ENCODE measurements at regions not wholly inside any gene's neighbourhood (a gene's known extent, or its start where the extent isn't known, plus 50 kb on each side); places are given as distances from the start of the nearest gene placed in this dataset.

DNA sequence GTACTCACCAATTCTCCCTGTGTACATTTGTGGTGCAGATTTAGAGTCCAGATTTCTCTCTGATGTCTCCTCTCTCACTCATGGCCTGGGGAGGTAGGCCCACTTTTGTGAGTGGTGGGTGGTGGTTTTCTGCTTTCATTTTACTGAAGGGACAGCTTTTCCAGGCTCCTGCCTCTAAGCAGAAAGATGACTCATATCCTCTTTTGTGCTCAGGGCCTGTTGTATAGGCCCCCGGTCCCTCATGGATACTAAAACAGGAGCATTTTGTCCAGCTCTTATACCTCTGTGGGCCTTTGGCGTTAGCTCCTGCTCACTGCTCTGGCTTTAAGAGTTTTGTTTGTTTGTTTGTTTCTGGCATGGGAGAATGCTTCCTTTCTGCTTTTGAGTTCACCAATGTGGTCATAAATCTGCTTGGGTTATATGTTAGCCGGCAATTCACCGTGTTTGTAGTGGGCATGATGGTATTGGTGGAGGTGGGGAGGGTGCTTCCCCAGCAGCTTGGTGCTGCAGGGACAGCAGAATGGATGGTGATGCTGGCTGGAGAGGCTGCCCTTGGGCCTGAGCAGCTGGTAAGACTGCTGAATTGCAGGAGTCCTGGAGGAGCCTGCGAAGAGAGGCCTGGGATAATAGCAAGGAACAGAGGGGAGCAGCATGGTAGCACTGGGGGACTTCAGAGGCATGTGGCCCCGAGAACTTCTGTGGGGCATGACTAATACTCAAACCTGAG lies 468.7 kb downstream of the RPS24 start:
- no peak for DNase-seq (ENCODE audit: extremely low read depth, low read depth, low spot score)

DNA sequence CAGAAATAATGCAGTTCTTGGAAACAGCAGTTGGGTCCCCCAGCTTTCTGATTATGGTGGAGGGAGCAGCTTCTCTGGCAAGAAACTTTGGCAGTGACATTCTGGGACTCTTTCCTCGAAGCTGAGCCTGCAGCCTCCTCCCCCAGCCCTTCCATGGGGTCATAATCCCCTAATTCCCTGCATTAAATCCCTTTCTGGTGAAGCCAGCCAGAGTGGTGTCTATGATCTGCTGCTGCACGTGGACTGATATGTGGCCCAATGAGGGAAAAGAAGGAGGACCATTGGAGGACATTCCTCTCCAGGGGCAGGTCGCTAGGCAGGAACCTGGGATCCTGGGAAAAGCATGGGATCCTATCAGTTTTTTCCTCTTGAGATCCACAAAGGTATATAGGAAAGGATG lies 470.5 kb downstream of the RPS24 start:
- DNase-seq (ENCODE audit: extremely low read depth, low read depth, low spot score) = no peak

DNA sequence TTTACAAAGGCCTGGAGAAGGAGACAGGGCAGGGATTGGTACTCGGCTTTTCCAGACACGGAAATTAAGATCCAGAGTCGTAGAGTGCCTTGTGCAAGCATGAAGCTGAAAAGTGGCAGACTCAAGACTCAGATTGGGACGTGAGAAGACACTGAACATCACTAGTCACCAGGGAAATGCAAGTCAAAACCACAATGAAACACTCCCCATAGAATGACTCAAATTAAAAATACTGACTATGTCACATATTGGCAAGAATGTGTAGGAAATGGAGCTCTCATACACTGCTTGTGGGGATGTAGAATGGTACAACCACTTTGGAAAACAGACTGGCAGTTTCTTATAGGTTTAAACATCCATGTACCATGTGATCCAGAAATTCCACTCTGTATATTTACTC lies 472.0 kb downstream of the RPS24 start:
- no peak for DNase-seq (ENCODE audit: extremely low read depth, low read depth, low spot score)

DNA sequence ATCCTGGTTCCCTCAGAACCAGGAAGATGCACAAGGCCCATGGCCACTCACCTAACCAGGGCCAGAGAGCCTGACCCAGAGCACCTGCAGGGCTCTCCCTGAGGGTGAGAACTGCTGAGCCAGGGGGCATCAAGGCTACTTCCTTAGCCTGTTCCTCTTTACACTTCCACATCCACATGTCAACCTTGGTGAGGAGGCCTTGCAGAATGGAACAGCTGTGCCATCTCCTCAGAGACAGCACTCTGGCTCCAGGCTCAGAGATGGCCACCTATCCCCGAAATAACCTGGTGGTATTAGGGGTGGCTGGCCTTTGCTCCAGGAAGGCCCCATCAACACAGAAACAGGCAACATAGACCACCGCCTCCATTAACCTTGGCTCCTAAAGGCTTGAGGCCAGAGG lies 473.0 kb downstream of the RPS24 start:
- DNase-seq (ENCODE audit: extremely low read depth, low read depth, low spot score) = no peak

DNA sequence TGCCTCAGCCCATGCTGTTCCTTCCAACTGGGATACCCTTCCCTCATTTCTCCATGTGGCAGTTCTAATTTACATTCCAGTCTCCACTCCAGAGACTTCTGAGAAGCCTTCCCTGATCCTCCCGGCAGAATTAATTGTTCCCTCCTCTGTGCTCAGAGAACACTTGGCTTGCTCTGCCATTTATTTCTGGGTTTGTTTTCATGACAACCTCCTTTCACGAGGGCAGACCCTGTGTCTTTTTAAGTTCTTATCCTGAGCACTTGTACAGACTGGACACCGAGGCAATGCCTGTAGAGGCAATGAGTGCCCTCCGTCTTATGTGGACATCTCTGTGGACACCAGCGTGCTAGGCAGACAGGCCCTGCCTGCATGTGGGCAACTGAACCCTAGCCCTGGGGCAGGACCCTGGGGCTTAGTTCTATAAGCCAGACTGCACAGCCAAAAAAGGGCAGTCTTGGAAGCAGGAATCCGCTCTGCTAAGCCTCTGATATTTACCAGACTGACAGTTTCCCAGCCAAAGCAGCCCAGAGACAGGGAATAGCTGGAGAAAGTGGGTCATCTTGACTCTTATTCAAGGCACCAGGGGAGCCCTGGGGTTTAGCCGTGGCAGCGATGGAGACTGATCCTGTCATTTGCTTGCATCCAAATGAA lies 474.0 kb downstream of the RPS24 start:
- DNase-seq (ENCODE audit: extremely low read depth, low read depth, low spot score) = no peak

DNA sequence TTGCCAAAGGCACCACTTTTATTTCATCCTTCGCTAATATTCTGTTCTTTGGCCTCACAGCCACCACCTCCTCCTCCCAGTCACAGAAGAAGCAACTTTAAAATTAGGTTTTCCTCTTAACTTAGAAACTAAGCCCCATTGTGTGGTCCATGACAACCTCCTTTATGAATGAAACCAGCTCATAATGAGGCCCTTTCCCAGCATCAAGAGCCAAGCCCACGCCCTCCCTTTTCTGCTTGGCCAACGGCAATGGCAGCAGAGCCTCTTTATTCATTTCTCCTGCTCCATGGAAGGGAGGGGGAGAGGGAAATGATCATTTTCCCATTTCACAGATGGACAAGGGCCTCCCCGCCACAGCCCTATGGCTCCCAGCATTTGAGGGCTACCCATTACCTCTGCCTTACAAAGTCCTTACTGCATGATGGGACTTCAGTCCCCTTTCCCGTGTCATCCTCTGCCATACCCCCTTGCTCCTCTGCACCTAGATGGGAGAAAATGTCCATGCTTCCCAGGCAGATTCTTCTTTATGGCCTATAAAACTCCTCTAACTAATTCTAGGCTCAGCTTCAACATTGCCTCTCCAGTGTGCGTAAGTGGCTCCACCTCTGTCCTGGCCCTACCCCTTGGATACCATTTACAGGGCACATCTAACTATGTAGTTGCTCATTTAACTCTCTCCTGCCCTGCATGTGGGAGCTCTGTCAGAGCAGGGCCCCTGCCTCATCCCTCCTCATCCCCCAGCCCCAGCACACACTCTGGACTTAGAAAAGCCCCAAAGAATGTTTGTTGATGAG lies 475.5 kb downstream of the RPS24 start:
- no peak for DNase-seq (ENCODE audit: extremely low read depth, low read depth, low spot score)

DNA sequence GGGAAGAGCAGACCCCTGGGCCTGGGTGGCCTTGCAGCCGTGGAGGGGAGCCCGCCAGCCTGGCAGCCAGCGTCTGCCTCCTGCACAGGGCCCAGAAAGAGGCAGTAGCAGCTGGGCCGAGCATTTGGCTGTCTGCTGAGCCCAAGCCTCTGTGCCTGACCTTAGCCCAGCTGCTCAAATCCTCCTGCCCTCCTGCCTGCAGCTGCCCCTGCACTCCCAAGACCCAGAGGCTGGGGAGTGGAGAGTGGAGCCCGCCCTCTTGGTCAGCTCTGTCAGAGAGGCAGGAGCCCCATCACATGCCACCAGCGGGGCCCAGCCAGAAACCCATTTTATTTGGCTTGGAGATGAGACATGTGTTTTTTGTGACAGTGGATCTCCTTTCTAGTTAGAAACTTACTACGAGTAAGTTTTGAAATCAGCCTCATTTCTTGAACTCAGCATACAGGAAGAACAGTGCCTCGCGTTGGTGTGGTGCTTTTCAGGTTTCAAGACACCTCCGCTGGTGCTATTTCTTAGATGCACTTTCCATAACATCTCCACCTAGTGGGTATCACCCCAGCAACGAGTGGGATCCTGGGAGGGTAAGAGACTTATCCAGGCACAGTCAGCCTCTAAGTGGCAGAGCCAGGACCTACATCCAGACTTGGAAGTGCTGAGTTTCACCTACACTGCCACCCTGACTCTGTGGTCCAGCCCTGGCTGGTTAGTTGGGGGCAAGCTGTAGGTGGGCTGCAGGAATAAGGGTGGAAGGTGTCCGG lies 477.1 kb downstream of the RPS24 start:
- DNase-seq (ENCODE audit: extremely low read depth, low read depth, low spot score) = no peak

DNA sequence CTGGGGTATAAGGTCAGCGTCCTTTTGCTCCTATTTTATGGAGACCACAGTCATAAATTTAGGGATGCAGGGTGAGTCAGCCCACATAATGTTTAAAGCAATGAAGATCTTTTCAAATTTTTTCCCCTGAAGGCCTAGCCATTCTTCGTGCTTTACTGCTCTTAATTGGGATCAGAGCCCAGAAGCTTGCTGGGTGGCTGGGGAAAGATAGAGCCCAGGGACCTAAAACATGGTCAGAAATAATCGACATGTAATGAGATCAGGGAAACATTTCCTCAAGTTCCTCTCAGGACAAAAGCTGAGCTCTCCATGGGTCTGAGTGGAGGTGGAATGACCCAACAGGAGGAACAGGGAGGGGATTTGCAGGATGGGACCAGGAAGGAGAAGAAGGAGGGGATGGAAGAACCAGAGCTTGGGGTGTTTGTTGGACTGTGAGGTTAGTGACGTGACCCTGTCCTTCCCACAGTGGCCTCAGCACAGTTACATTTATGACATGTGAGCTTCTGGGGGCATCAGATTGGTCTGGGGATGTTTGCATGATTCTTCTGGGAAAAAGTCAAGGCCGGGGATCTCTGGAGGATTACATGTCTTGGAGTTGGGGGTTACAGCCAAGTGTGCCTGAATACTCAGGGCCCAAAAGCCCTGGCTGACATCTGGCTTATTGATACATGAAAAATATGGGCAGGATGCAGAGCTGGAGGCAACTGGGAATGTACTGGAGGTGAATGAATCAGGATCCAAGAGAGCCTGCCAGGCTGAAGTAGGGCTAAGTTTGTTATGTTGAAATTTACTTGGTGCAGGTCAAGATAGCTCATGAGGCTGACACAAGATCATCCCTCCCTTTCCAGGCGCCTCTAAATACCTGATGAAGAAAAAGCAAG lies 477.9 kb downstream of the RPS24 start:
- no peak for DNase-seq (ENCODE audit: extremely low read depth, low read depth, low spot score)

DNA sequence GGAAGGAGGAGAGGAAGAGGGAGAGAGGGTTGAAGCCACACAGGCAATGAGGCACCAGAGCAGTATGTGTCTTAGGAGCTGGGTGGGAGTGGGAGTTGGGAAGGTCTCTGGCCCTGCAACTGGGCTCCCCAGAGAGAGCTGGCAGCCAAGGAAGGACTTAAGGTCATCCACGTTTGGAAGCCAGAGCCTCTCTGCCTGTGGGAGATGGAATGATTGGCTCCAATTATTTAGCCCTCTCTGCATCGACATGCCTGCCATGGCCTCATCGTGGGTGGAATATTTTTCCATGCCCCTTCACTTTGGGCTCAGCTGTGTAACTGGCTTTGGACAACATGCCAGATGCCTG lies 478.5 kb downstream of the RPS24 start:
- no peak for DNase-seq (ENCODE audit: extremely low read depth, low read depth, low spot score)

DNA sequence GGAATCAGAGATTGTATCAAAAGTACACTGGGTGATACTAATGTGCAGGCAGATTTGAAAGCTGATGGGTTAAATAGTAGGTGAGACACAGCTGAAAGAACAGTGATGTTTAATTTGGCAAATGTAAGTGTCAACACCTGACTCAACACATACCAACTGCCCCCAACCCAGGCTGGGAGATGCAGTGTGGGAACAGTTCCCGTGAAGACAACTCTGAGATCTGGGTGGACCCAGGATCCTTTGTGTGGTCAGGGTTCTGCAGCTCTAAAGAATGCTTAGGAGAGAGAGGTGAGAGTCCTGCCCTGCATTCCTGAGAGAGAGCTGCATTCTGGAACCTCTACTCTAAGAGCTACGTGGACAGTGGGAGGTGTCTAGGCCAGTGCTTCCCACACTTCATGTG lies 479.7 kb downstream of the RPS24 start:
- no peak for DNase-seq (ENCODE audit: extremely low read depth, low read depth, low spot score)

DNA sequence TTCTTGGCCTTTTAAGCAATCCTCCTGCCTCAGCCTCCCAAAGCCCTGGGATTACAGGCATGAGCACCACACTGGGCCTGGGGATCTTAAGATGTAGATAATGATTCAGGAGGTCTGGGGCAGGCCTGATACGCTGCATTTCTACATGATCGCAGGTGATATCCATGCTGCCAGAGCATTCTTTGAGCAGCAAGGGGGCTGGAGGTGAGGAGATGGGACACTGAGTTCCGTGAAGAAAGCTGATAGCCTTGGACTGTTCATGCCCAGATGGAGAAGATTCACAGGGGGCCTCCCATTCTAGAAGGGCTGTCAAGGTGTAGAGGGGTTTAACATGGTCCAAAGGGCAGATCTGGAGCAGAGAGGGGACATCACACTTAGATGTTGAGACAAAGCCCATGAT lies 480.3 kb downstream of the RPS24 start:
- DNase-seq (ENCODE audit: extremely low read depth, low read depth, low spot score) = no peak

DNA sequence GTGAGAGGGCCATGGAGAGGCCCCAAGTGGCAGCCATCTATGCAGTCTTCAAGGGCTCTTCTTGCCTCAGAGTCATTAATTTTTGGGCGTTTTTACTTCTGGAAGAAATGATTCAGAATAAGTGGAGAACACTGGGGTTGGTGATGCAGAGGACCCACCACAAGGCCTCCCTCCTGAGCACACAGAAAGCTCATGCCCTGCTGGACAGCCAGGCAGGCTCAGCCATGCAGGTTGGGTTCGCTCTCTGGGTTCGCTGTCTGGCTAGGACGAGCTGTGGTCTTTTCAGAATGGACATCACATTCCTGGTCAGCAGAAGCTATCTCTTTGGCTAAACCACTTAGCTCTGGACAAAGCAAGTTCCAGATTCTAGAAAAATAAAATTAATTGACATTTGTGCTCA lies 480.8 kb downstream of the RPS24 start:
- no peak for DNase-seq (ENCODE audit: extremely low read depth, low read depth, low spot score)

DNA sequence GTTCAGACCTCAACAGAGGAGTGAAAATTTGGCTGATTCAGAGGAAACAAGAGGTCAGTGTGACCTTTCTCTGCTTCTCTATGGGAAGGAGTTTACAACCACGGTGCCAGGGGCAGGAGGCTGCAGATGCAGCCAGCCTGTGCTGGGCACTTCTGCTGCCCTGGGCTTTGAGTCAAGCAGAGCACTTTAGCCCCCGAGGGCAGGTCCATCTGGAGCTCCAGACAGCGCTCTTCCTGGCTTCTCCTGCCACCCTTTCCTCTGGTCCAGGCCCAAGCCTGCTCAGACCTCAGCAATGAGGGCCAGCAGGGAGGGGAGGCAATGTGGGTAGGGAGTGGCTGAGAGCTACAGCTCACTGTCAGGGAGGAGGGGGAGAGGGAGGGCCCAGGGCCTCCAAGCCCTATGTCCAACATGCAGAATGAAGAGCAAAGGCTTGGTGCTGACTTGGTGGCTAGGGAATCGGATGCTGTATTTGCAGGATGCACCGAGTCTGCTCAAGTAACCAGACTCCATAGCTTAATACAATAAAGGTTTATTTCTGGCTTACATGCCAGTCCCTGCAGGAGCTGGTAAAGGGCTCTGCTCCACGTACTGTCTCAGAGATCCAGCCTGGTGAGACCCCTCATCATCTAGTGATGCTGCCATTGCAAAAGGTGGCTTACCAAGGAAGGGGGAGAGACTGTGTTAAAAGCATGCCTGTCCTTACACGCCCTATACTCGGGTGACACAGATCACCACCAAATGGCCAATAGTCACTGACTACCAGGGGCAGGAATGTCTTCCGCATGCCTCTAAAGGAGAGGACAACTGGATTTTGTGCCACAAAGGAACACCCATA lies 481.6 kb downstream of the RPS24 start:
- no peak for DNase-seq (ENCODE audit: extremely low read depth, low read depth, low spot score)

DNA sequence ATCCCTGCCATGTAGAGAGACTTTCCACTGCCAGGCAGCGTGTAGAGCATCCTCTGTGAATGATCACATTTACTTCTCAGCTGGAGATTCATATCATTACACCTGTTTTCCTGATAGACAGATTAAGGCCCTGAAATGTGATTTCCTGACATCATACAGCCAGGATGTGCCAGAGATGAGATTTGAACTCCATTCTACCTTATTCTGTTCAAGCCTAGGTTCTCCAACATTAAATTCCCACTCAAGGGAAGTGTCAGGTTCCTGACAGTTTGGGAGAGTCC lies 482.1 kb downstream of the RPS24 start:
- no peak for DNase-seq (ENCODE audit: extremely low read depth, low read depth, low spot score)

DNA sequence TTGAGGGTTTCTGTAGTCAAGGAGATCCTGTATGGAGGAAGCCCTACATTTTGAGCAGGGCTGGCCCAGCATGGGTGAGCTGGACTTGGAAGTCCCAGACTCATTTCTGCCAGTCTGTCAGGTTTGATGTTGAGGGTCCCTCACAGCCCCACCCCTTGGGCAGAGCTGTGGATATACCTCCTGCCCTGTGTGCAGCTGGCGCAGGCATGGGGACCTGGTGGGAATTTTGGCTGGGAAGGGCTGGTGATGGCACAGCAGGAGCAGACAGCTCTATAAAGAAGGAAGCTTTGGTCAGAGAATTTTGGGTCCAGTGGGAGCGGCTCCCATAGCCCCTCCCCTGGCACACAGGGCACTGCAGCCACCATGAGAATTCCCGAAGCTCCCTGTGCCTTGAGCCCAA lies 482.6 kb downstream of the RPS24 start:
- DNase-seq (ENCODE audit: extremely low read depth, low read depth, low spot score) = no peak

DNA sequence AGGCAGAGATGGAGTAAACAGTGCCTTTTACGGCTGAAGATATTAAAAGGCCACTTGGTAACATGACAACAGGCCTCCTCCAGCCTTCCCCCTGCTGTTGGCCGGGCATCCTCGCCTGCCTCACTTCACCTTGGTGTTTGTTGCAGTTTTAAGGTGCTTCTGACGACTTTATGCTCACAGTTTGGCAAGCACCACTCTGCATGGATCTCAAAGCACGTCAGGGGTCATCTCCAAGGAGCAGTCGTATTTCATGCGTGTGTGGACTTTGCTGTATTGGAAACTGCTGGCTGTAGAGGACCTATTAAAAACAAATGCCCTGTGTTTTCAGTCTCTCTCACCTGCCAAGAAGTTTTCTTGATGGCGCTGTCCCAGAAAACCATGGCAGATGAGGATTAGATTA lies 483.1 kb downstream of the RPS24 start:
- DNase-seq (ENCODE audit: extremely low read depth, low read depth, low spot score) = no peak

DNA sequence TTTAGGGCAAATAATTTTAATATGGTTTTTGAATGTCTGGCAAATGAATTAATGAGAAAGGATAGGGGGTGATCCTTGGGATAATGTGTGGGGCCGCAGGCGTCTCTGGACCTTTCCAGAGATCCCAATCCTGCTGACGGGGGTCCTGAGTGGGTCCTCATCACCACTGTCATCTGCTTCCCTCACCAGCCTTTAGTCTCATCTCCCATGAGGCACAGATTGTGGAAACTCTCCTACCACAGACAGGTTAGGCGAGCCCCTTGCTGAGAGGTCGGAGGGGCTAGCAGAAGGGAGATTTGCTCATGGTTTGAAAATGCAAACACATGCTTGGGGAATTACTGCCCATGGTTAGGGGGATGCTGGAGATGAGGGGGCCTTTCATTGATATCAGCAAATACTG lies 484.6 kb downstream of the RPS24 start:
- DNase-seq (ENCODE audit: extremely low read depth, low read depth, low spot score) = no peak

DNA sequence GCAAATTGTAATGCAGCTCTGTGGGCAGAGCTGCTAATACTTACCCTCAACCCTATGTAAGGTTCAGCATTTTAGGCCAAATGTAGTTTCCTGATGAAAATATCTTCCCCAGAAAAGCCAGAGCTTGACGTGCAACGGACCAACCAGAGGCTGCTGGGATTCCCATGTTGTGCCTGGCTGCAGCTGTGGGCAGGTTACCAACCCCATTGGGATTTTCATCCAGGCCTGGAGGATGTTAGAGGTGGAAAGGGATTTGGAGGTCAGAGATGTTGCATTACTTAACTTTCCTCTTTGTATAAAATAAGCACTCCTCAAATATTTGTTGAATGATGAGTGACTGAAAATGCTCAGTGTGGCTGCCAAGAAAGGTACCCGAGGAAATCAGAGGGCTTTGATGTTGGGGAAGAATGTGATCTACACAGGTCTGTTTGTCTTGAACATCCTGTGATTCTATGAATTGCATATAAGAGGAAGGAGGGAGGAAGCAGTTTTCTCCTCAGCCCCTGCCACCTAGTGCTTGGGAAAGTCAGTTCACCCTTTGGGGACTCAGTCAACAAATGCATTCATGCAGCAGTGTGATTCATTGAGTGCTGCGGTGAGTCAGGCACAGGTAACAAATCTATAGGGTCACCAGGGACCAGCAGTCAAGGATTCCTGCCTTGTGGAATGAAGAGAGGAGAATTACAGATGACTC lies 487.2 kb downstream of the RPS24 start:
- DNase-seq (ENCODE audit: extremely low read depth, low read depth, low spot score) = no peak

DNA sequence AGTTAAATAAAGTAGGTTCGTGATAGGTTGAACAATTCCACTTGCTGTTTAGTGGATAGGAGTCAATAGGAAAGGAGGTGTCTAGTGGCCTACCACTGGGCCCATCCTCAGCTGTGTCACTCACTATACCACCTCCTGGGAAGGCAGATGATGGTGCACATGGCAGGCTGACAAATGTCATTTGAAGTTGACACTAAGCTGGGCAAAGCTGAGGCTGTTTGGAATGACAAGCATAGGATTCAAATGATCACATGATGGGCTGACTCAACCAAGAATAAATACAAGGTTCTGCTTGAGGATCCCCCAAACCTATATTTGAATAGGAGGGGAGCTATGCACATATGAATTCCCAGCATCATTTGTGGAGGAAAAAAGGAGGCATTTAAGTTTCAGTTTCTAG lies 489.8 kb downstream of the RPS24 start:
- no peak for DNase-seq (ENCODE audit: extremely low read depth, low read depth, low spot score)
